Fibroblast of upper back skin (primary cell): ENCODE measurements at regions not wholly inside any gene's neighbourhood (a gene's known extent, or its start where the extent isn't known, plus 50 kb on each side); places are given as distances from the start of the nearest gene placed in this dataset.
"Not testable (repeated sequence)": the region's sequence is repeated elsewhere in the genome, so short reads cannot be mapped to it uniquely, and the experiment has no call there.

Experiments used
- DNase-seq: peaks from one replicate; pipeline ENCODE4 v3.0.0-alpha.2; 2013

DNA sequence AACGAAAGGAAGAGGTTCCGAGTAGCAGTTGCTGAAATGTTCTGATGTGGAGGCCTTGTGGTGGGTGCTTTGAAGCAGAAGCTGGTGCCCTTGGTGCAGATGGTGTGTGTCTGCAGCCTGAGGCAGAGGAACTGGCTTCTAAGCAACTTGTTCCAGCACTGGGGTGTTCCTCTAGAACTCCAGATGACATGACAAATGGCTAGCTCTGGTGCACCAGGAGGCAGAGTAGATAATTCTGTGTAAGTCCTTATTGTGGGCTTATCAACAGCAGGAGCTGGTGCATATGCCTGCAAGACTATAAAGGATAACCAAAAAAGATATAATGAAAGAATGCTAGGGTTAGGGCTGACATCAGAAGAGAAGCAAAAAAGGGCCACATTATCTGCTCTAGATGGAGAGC is 76.5 kb downstream of the ARL5B start:
- DNase-seq = no peak

DNA sequence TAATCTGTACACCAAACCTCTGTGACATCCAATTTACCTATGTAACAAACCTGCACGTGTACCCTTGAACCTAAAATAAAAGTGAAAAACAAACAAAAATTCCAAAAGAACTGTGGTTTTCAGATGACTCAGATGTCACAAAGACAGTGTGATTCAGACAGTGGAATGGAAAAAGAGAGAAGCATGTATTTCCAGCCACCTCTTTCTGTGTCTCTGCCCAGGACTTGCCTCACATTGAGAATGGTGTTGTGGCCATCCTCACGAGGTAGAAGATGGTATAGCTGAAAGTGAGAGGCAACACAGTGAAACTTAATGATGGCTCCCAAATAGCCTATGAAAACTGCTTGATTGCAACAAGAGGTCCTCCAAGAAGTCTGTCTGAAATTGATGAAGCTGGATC is 78.0 kb downstream of the ARL5B start:
- DNase-seq = peak; percentile 47

DNA sequence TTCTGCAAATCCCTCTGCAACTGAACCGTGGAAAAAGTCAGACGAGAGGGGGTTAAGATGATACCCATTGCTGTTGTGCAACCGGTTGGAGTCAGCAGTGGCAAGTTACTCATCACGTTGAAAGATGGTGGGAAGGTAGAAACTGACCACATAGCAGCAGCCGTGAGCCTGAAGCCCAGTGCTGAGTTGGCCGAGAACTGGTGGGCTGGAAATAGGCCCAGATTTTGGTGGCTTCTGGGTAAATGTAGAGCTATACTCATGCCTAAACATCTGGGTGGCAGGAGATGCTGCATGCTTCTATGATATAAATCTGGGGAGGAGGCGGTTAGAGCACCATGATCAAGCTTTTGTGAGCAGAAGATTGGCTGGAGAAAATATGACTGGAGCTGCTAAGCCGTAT is 78.6 kb downstream of the ARL5B start:
- DNase-seq = peak; percentile 95

DNA sequence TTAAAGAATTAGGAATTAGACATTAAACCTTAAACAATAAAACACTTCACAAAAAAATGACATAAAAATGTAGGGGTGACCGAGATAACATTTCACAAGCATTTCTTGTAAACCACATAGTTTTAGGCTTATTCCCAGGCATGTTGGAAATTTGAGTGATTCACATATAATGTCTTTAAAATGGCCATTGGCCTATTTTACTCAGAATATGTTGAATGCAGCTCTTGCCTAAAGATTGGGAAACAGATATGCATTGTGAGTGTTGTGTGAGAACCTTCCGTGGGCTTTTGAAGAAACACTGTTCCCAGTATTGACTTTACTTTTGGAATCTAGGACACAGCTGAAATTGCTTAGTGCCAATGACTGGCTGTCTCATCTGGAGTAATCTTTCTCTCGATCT is 79.6 kb downstream of the ARL5B start:
- DNase-seq = peak; percentile 86

DNA sequence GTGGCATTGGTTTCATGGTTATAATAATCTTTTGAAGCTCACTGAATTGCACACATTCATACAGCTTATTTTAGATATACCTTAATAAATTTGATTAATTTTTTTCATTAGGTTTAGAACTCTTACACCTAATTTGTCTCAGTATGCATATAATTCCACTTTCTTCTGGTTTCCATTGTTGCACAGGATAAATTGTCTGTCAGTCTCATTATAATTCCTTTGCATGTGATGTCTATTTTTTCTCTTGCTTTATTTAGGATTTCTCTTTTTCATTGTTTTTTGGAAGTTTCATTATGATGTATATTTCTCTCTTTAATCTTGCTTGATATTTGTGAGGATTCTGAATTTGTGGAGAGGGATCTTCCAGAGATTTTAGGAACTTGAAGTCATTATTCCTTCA is 84.7 kb downstream of the ARL5B start:
- no peak for DNase-seq

DNA sequence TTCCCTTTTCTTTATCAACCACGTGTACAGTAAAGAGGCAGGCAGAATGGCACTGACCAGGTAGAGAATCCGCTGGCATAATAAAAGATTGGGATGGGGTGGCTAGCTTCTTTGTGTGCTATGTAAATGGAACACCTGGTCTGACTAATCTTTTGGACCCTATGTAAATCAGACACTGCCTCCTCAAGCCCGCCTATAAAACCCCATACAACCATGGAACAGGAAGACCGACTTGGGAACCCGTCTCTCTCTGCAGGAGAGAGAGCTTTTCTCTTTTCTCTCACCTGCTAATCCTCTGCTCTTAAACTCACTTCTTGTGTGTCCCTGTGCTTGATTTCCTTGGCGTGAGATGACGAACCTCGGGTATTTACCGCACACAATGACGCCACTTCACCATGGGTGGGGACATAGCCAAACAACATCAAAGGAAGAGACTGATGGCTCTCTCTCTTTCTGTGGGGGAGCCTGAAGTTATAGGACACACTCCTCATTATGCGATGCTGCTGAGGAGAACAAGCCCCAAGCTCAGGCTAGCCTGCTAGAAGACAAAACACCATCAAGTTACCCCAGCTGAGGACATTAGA is 94.2 kb downstream of the ARL5B start:
- no peak for DNase-seq

DNA sequence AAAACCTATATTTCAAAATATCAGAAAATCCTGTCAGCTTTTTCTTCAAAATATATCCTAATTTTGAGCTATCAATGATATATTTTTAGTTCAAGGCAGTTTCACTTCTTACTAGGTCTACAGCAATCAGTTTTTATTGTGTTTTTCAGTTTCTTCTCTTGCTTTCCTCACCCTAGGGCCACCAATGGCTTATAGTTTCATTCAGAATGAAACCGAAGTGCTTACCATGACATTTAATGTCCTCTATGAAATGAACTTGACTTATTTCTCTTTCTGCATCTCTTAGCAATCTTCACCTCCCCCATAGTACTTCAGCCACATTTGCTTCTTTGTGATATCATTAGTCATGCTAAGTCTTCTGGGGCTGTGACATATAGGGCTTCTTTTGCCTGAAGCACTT is 100.3 kb downstream of the ARL5B start:
- no peak for DNase-seq

DNA sequence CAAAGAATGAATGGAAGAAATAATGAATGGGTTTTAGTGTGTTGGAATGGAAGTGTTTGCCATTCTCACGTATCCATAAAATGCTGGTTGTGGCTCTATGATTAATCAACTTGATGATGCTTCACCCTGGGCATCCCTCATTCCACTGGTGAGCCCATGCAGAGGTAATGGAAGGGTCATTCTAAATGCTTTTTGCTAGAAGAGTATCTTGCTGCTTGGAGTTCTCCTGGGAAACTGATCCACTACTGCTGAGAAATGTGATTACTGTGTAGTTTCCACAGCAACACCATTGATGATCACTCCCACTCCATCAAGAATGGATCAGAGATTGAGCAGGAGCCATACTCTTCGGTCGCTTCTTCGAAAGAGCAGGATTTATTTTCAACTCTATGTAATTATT is 101.6 kb downstream of the ARL5B start:
- DNase-seq = no peak

DNA sequence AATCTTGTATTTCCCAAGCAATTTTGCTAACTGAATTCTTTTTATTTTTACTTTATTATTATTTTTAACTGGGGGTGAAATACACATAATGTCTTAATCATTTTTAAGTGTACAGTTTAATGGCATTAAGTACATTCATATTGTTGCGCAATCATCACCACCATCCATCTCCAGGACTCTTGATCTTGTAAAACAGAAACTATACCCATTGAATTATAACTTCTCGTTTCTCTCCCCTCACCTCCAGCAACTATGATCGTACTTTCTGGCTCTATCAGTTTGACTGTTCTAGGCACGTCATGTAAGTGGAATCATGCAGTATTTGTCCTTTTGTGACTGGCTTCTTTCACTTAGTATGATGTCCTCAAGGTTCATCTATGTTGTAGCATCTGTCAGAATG is 108.8 kb downstream of the ARL5B start:
- no peak for DNase-seq

DNA sequence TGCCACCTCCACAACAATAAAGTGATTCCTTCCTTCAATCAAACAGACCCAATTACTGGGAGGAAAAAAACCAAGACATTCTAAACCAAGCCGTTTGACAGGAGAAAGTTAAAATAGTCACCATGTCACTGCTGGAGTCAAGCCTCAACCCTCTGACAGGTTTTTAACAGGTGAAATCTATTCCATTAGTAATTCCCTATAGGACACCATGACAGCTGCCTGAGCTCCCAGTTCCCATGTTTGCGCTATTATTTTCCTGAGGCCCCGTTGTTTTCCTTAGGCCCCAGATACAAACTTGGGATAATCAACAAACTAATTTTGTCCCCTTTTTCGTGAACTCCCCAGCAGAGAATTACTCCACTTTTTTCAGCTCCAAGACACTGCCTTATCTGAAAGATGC is 113.9 kb downstream of the ARL5B start:
- DNase-seq = no peak

DNA sequence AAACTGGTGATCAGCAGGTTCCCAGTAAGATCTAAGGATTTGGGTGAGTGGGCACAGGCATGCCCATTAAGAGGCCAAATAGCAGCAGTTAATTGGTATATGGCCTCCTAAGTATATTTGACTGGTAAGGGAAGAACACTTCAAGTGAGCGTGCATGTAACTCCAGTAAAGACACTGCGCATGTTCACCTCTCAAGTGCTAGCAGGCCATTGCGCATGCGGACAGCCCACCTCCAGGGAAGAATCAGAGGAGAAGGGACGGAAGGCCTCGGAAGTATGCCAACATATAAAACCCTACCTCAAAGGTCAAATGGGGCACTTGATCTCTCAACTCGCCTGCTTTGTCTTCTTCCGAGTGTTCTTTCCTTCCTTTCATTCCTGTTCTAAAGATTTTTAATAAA is 118.0 kb downstream of the ARL5B start:
- no peak for DNase-seq

DNA sequence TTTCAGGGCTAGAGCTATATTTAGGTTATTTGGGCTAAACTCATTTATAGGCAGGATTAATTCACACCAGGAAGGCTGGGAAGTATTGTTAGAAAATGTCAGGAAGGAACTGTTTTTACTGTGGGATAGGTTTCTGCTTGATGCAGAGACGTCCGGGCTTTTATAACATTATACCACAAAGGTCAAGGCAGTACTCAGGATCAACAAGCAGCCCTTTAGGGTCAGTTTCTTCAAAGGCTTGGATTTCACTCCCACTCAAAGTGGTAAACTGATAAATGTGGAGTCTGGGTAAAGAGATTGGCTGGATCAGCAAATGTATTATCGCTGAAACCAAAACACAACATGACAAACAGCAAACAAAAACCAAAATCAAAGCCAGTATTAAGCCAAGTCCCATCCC is 127.2 kb downstream of the ARL5B start:
- no peak for DNase-seq

DNA sequence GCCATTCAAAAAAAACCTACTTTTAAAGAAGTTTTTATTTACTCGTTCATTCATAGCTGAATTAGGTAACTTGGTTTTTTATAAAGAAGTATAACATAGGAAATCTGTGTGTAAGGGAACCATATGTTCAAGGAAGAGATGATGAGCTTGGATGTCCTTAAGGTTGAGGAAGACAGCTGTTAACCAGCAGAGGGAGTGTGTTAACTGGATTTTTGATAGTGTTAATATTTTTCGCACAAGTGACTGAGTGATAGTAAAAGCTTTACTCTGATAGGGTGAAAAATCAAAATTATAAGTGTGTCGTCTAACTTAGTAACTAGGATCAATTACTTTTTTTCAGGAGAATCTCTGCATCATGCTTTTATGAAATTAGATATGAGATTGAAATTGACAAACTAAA is 134.7 kb downstream of the ARL5B start:
- DNase-seq = peak; percentile 43

DNA sequence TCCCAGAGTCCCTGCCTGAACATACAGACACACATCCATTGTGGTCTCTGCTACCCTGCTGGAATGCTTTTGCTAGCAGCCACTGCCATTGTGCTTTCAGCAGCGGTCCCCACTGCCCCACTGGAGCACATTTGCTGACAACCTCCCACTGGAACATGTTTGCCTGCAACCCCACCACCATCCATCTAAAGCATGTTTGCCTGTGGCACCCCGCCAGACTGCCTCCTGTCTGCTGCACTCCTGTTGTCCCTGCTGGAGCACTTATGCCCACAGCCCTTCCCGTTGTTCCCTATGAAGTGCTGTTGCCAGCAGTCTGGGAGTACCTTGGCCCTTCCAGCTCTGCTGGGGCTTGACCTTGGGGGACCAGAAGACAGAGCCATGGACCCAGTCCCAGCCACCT is 136.3 kb downstream of the ARL5B start:
- no peak for DNase-seq

DNA sequence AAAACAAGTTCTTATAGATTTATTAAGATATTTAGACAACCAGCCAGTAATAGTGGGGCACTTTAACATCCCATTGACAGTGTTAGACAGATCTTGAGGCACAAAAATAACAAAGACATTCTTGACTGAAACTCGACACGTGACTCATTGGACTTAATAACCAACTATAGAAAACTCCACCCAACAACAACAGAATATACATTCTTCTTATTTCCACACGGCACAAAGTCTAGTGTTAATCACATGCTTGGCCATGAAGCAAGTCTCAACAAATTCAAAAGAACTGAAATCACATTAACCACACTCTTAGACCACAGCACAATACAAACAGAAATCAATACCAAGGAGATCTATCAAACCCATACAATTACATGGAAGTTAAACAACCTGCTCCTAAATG is 138.1 kb downstream of the ARL5B start:
- no peak for DNase-seq

DNA sequence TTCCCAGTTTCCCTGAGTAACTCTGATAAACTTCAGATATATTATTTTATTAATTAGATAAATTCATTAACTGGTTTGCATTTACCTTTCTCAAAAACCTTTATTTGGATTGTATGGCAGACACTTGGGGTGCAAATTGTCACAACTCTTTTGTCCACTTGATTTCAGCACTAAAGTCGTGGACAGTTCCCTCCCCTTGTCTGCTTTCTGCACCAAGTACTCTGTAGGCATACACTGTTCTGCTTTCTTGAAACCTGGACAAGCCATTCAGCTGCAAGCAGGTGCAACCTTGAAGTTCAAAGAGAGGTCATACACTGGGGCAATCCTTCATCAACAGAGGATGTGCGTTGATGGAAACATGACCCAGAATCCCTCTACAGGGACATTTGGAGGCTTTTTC is 162.9 kb downstream of the ARL5B start:
- peak; percentile 10 for DNase-seq

DNA sequence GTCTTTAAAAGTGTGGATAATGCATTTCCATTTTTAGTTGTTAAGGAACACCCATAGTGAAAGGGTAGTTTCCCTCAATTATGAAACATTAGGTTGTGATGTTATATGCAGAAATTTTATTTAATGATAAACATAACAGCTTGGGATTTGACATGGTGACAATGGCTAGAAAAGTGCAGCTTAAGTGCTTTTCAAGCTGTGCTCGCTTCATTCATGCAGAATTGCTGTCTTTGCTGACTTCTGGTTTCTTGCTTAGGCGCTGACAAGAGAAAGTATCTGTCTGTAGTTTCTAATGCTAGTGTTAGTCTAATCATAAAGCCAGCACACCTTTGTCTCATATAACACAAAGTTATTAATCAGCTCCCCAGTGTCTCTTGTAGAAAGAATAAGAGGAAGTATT is 170.0 kb downstream of the ARL5B start:
- no peak for DNase-seq

DNA sequence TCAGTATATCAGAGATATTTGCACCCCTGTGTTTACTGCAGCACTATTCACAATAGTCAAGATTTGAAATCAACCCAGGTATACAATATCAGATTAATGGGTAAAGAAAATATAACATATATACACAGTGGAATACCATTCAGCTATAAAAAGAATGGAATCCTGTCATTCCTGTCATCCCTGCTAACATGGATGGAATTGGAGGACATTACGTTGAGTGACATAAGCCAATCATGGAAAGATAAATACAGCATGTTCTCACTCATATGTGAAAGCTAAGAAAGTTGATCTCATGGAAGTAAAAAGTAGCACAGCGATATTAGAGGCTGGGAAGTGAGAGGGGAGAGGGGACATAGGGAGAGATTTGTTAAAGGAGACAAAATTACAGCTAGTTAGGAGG is 171.0 kb downstream of the ARL5B start:
- no peak for DNase-seq

DNA sequence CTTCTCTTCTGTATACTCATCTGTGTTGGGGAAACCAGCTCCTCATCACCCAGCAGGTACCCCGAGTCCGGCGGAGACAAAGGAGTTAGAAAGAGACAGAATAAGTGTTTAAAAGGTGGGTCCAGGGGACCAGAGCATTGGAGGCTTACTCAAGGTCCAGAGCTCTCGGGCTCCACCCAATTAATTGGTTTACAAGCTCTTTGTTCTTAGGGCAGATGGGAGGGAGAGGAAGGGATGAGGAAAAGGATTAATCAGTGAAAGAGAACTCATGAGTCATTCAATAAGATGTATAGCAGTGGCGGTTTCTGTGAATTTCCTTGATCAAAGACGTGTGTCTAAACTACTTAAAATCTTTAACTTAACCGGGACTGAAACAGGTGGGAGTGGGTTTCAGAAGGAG is 192.0 kb upstream of the MALRD1 start:
- not testable (repeated sequence) for DNase-seq

DNA sequence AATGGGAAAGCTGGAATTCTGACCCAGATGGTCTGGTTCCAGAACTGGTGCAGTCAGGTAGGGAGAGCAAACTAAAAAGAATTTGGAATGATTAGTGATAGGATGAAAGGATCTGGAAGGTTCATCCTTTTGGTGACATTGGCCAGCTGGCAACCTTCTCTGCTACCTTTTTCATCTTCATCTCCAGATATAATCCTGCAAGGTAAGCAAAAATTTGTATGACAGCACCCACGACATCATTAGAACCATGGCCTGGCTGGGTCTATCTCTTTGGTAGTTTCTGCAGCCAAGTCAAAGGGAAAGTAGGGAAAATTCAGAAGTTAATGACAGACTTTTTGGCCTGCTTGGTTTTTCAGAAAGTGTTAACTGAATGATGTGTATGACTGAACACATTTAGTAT is 188.9 kb upstream of the MALRD1 start:
- no peak for DNase-seq

DNA sequence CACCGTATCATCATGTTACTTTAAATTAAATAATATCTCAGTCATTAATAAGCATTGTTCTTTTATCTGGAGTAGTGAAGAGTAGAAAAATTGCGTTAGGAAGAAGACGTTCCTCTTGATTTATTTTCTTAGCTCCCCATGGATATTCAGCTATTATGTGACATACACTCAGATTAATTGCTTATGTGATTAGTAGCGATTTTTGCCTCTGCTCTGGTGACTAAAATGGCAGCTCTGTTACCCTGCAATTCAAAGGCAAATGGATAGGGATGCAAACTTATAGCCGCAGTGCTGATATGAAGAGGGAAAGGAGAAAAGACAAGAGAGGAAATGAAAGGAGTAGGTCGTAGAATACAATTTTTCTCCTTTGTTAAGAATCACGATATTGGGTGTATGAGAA is 188.4 kb upstream of the MALRD1 start:
- DNase-seq = no peak

DNA sequence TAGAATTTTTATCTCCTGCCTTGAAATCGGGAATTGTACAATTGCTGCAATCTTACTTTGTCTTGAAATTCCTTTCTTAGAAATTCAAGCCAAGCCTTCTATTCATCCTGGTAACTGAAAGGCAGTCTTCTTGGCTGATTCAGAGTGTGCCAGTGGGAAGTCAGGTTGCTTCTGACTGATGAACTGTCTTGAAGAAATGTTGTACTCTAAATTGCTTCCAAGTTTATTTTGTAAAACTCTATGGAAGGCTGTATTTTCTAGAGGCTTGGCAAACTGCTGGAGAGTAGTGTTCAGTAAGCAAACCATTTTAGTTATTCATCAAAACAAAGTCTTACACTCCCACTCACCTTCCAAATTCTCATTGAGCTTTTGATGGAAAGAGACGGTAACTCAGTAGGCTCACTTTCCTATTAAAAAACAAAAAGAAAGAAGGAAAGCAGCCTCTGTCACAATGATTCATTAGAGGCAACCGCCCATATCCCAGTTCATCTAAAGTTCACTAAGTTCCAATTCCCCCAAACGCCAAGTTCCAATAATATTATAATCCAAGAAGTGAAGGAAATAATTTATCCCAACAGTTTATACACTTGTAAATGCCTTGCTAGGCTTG is 187.9 kb upstream of the MALRD1 start:
- DNase-seq = peak; percentile 3

DNA sequence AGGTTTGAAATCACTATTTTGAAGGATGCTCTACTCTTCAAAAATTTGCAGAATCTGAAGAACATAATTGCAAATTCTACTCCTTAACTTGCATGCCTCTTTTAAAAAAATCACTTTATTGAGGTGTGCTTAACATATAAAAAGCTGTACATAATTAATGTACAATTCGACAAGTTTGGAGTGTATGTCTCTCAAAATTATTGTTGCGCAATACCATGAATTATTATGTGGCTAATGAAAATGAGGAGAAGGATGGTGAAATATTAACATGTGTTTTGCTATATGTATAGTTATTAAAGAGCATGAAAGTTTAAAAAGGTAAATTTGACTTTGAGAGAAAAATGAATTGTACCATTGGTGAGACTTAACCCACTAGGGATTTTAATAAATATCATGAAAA is 187.2 kb upstream of the MALRD1 start:
- DNase-seq = no peak

DNA sequence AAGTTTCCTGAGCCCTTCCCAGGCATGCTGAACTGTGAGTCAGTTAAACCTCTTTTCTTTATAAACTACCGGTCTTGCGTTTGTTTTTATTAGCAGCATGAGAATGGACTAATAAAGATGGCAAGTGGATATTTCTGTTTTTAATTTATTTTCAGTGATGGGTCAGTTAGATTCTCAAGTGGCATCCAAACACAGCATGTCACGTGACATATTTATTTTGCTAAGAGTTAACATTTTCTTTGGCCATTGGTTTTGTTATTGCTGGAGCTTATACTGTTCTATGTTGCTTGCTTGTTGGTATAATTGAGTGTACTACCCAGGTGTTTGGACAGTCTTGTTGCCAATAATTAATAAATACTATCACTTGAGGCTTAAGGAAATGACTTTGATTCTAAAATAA is 181.7 kb upstream of the MALRD1 start:
- DNase-seq = no peak

DNA sequence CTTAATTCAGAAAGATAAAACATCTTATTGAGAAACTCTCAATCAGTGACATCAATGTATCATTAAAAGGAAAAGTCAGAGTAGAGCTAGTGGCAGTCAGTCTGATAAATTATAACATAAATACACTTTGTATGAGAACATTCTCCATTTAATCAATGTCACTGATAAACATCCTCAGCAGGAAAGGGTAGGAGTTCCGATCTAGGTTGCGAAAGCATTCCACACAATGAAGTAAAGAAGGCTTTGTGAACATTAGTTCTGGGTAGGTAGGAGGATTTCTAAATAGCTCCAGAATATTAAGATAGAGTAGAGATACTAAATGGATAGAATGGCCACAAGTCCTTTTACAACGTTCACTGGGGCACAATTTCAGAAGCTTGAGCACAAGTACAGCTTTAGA is 179.7 kb upstream of the MALRD1 start:
- no peak for DNase-seq

DNA sequence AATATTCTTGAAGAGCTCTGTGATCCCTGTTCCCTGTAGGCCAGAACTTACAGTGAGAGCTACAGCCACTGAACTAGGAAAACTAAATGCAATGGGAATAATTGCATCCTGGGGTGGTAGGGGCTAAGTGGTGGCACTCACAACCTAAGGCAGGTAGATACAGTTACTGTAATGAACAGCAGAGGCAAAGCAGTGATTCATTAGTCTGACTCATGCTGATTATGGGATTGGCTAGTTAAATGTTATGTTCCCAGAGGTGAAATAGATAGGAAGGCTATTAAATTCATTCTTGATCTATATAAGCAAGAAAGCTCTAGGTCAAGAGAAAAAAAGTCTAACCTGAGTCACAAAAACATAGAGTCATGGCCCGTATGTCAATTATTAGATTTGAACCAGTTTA is 173.1 kb upstream of the MALRD1 start:
- no peak for DNase-seq
